ENCODE measurements at regions not wholly inside any gene's neighbourhood (a gene's known extent, or its start where the extent isn't known, plus 50 kb on each side); places are given as distances from the start of the nearest gene placed in this dataset.

- TF ChIP-seq CTCF (IDR thresholded peaks at IDR 0.05; ENCODE audit: poor library complexity) (no peak), EZH2 (IDR thresholded peaks at IDR 0.05; ENCODE audit: borderline replicate concordance) (no peak), EZH2phosphoT487 (IDR thresholded peaks at IDR 0.05; ENCODE audit: low read depth, severe bottlenecking, unreplicated experiment) (no peak)
Measured at GRCh38 chr14:65972346-65972870, 513.8 kb upstream of the CCDC196 start.

All from hepatocyte (in vitro differentiated cells).